Superior temporal gyrus (tissue), 1 donor: ENCODE measurements at regions not wholly inside any gene's neighbourhood (a gene's known extent, or its start where the extent isn't known, plus 50 kb on each side); places are given as distances from the start of the nearest gene placed in this dataset.
A peak's percentile ranks its signal among the peaks of the same experiment; 100 is the strongest.

Experiments
- DNase-seq: peaks from one replicate; pipeline ENCODE4 v3.0.0-alpha.2; 2016; ENCODE audit errors: extremely low spot score

DNA sequence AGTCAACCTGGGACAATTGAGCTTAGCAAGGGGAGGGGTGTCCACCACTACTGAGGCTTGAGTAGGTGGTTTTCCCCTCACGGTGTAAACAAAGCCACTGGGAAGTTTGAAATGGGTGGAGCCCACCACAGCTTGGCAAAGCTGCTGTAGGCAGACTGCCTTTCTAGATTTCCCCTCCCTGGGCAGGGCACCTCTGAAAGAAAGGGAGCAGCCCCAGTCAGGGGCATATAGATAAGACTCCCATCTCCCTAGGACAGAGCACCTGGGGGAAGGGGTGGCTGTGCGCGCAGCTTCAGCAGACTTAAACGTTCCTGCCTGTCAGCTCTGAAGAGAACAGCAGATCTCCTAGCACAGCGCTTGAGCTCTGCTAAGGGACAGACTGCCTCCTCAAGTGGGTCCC, 758.4 kb downstream of the LTN1 start:
- no peak for DNase-seq

- DNase-seq, result no peak
Measured at GRCh38 chr21:28233536-28234220, 759.0 kb downstream of the LTN1 start.

GRCh38 chr21:28230559-28230958, 762.1 kb downstream of the LTN1 start:
- no peak for DNase-seq

GRCh38 chr21:28229814-28230213, 762.9 kb downstream of the LTN1 start:
- no peak for DNase-seq

DNA sequence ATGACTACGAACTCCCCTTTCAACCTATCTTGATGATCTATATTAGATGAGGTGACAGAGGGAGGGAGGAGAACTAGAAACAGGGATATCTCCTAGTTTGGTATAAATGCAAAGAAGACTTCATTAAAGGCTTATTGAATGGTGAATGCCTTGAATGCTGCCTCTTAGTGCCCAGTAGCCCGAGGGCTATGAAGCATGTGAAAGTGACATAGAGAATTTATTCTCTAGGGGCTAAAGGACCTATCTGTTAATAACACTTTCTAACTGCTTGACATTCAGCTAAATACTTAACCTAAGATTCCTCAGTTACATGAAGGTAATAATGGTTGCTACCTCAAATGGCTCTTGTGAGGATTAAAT, 764.1 kb downstream of the LTN1 start:
- no peak for DNase-seq

GRCh38 chr21:28227881-28228635, 764.6 kb downstream of the LTN1 start:
- DNase-seq, result no peak

DNA sequence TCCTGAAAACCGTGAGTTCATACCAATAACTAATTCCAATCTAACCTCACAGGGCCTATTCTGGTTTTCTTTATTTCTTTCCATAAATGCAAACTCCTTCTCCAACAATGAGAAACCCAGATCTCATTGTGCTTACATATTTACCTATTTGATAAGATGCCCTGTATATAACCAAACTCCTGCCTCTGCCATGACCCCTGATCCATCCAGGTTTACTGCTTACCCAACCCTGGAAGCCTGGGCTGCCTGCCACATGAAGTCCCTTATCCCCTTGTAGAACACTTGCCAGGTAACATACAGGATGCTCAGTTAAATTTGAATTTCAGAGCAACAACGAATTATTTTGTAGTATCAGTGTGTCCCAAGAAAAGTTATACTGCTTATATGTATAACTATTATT, 766.1 kb downstream of the LTN1 start:
- DNase-seq, result no peak

DNA sequence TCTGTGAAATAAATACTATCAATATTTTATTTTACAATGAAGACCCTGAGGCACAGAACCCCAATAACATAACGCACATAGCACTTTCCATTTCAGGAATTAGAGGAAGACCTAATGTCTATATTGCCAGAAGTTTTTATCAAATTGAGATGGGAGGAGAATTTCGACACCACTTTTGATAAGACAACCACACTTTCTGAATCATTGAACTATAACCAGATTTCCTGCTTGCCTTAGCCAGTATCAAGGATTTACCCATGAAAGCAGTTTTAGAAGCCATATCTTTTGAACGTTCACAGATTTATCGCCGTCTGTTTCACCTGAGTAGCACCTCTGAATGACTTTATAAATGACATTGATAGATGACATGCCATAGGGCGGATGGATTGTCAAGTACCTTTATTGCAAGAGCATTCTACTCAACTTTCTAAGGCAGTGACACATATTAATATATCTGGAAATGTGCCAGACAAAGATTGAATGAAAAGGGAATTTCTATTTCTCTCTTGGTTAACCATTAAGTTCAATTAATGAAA, 768.4 kb downstream of the LTN1 start:
- no peak for DNase-seq

- no peak for DNase-seq
Measured at GRCh38 chr21:28221984-28222383, 770.7 kb downstream of the LTN1 start.

DNA sequence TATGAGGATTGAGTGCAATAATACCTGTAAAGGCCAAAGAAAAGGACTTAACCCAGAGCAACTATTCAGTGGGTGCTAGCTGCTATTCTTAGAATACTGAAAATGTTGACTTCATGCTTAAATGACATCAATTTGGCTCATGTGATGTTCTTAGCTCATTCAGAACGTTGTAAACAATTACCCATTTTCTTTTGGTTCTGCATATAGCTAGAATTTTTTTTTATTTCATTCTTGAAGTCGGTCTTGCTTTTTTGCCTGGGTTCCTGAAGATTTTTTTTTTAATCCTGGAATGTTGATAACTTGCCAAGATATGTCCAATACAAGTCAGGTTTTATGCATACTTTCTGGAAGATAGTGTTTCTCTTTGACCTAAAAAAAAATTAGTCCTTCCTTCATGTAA, 772.0 kb downstream of the LTN1 start:
- DNase-seq, result peak; percentile 62

DNA sequence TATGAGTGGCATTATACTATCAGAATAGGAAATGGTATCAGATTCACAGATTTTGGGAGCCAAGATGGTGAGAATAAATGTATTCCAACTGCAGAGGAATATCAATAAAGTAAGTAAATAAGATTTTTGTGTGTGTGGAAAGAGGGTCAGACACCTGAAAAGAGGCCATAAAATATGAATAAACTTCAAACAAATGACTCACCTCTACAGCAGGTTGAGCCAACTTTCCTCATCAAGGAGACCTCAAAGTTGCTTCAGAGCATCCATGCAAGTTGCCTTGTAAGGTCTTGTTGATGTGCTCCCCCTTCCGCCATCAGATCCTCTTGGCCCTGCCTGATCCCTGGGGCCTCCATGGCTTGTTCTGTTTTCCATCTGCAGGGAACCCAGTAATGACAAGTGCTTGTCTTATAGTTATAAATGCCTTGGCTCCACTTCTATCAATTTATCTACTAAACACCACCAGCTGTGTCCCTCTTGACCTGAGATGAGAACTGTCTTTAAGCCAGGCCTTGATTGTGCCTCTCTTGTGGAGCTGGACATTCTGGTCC, 775.6 kb downstream of the LTN1 start:
- DNase-seq, result no peak

DNA sequence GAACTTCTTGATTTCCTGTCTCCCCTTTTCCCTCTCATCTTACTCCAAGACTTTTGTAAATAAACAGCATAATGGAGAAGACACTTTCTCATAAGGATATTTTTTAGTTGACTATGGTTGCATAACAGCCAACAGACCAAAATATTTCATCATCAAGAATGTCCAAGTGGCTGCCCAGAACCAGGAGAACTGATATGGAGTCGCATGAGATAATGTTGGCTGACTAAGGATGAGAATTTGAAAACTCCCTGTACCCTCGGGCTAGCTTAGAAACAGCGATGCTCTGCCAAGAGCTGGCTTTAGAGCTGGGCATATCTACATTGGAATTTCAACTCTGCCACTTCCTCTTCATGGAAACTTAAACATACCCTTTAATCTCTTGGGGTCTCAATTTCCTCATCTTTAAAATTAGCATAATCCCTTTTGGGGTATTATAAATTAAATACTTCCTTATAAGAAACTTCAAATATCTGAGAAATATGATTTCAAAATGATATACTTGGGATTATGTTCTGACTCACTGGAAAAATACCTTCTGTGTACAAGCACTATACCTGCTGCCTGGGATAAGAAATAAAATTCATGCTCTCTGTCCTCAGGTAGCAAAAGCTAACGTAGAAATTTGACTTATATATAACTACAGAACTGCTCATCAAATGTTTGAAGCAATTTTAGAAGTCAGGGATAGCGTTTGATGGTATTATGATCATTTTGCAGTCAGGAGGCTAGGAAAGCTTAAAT, 777.3 kb downstream of the LTN1 start:
- no peak for DNase-seq

- DNase-seq, result no peak
Measured at GRCh38 chr21:28214786-28215185, 777.9 kb downstream of the LTN1 start.

GRCh38 chr21:28213261-28213660, 779.4 kb downstream of the LTN1 start:
- DNase-seq, result no peak

GRCh38 chr21:28212061-28212460, 780.6 kb downstream of the LTN1 start:
- DNase-seq, result no peak

DNA sequence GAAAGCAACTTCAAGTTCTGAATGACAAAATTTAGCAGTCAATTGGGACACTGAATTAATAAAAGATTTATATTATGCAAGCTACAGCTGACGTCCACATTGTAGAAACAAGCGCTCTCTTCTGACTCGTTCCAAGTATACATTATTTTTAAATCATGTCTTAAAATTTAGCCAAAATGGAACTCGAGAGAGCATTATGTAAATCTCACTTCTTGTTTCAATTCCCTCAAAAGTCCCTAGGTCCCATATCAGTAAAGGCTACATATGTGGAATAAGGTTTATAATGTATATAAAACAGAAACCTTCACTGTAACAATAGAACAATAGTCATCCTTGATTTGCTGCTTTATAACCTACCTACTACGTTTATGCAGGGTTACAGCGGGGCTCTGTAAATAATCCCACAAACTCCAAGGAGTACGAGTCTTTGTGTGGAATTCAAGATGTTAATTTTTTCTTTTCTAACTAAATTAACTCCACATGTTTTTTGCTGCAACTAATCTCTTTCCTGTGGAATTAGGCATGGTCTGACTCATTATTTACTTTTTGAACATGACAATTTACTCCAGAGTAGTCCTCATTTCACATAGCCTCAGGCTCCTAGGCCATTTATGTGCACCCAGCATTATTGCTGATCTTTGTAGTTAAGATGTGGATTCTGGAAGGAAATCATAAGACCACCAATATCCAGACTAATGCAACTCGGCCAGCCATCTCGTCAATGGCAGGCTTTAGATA, 785.1 kb downstream of the LTN1 start:
- DNase-seq, result no peak

DNA sequence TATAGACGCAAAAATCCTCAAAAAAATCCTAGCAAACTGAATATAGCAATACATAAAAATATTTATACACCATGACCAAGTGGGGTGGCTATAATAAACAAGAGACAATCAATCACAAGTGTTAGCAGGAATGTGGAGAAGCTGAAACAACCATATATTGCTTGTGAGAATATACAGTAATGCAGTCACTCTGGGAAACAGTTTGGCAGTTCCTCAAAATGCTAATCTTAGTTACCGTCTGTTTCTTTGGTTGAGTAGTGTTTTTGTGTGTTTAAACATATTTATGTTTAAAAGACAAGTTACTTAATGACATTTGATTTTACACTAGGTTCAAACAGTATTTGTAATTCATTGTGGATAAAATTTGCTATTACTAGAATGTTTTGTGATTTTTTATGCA, 792.0 kb downstream of the LTN1 start:
- DNase-seq, result no peak

DNA sequence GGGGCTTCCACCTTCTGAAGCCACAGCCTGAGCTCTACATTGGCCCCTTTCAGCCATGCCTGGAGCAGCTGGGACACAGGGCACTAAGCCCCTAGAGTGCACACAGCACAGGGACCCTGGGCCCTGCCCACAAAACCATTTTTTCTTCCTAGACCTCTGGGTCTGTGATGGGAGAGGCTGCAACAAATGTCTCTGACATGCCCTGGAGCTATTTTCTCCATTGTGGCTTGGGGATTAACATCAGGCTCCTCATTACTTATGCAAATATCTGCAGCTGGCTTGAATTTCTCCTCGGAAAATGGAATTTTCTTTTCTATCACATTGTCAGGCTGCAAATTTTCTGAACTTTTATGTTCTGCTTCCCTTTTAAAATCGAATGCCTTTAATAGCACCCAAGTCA, 795.7 kb downstream of the LTN1 start:
- no peak for DNase-seq

DNA sequence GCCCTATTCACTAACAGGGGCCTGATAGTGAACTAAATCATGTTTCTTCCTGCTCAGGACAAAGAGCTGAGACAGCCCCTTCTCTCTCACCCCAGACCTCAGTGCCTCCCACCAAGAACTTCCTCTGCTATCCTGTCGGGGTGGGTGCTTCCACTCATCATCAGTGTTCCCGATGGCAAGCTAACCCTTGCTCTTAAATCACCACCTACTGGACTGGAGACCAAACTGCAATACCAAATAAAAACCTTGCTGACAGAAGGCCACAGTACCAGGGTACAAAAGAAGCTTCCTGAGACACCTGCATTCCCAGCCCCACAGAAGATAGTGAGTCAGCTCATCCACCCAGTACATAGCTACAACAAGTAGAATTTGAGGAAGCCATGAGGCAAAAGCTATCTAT, 799.5 kb downstream of the LTN1 start:
- no peak for DNase-seq

DNA sequence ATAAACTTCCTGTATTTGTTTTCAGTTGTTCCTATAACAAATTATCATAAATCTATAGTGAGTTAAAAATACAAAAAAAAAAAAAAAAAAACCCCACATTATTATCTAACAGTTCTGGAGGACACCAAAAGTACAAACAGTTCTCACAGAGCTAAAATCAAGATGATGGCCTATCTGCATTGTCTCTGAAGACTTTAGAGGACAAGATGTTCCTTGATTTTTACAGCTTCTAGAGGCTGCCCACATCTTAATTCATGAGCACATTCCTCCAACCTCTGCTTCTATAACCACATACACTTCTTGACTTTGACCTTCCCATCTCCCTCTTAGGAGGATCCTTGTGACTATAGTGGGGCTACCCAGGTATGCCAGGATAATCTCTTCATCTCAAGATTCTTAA, 806.1 kb downstream of the LTN1 start:
- no peak for DNase-seq

GRCh38 chr21:28181730-28182129, 810.9 kb downstream of the LTN1 start:
- no peak for DNase-seq

- no peak for DNase-seq
Measured at GRCh38 chr21:28179136-28179535, 813.5 kb downstream of the LTN1 start.
